Upper lobe of right lung (tissue), 1 donor: ENCODE measurements at regions not wholly inside any gene's neighbourhood (a gene's known extent, or its start where the extent isn't known, plus 50 kb on each side); places are given as distances from the start of the nearest gene placed in this dataset.

Experiments used
- ATAC-seq: fragments of 200-7000 bp; cut with Tn5 transposase; one replicate; pipeline ENCODE4 v1.9.1; 2020; ENCODE audit warnings: mild to moderate bottlenecking, moderate library complexity
- DNase-seq: peaks from one replicate; pipeline ENCODE4 v3.0.0-alpha.2; 2020
- H3K27ac ChIP-seq: fragments of 200-600 bp; one replicate; pipeline ENCODE4 v1.8.0; 2022
- H3K27me3 ChIP-seq: fragments of 200-600 bp; one replicate; pipeline ENCODE4 v1.8.0; 2022; ENCODE audit warnings: mild to moderate bottlenecking
- H3K36me3 ChIP-seq: fragments of 200-600 bp; one replicate; pipeline ENCODE4 v1.8.0; 2022
- H3K4me1 ChIP-seq: fragments of 200-600 bp; one replicate; pipeline ENCODE4 v1.8.0; 2022
- H3K4me3 ChIP-seq: fragments of 200-600 bp; one replicate; pipeline ENCODE4 v1.8.0; 2022; ENCODE audit warnings: mild to moderate bottlenecking
- H3K9me3 ChIP-seq: fragments of 200-600 bp; one replicate; pipeline ENCODE4 v1.8.0; 2022
- CTCF ChIP-seq: fragments of 200-600 bp; IDR thresholded peaks from one replicate; pipeline ENCODE4 v1.8.0; 2022; ENCODE audit warnings: antibody characterized with exemption
- intact Hi-C: fragments of 100-400 bp; cut with DNase I; formaldehyde crosslinking; loops from one replicate; pipeline ENCODE4 v1.11.0; 2022
- donor health status: DM: no; HTN: yes; CAD: no; lungs with severe emphysema.

- no peak overlapping the region for H3K27ac ChIP-seq
- no peaks in the 10 kb centered on the region for H3K36me3 ChIP-seq
- no peaks in the 10 kb centered on the region for H3K4me1 ChIP-seq
- intact Hi-C loops: no loop called here
- no peak for TF ChIP-seq CTCF
- no peaks in the 10 kb centered on the region for H3K9me3 ChIP-seq
- H3K4me3 ChIP-seq: no peak overlapping the region
- H3K27me3 ChIP-seq: no peaks in the 10 kb centered on the region
- DNase-seq (no peak), ATAC-seq (peak; percentile 63)
These were observed 70.3 kb upstream of the SLC22A23 start for GRCh38 chr6:3526962-3527650.

DNA sequence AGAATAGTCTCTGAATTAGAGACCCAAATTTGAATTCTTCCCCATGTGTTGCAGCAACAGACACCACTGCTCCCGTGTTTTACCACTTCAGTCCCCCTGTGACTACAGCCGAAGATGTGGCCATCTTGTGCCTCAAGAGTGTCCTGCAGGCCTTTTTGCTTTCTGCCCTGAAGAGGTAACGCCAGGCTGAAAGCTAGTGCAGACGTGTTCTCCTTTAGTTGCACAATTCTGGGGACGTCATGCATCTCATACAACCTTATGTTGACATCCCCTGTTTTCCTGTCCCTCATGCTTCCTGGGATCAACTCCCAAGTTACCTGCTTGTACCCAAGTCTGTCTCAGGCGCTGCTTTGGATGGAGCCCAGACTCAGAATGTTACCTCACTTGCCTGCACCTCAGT is 69.1 kb upstream of the SLC22A23 start:
- DNase-seq: no peak
- Histone ChIP-seq H3K27ac (no peak overlapping the region), H3K4me3 (no peak overlapping the region), H3K9me3 (no peaks in the 10 kb centered on the region), H3K4me1 (no peaks in the 10 kb centered on the region), H3K27me3 (no peaks in the 10 kb centered on the region), H3K36me3 (no peaks in the 10 kb centered on the region)
- intact Hi-C loops: no loop called here
- TF ChIP-seq CTCF: no peak
- ATAC-seq: no peak

GRCh38 chr6:3524456-3524855 is 67.6 kb upstream of the SLC22A23 start:
- Histone ChIP-seq H3K36me3 (no peaks in the 10 kb centered on the region), H3K27ac (no peak overlapping the region), H3K4me1 (no peaks in the 10 kb centered on the region), H3K4me3 (no peak overlapping the region), H3K27me3 (no peaks in the 10 kb centered on the region), H3K9me3 (no peaks in the 10 kb centered on the region)
- TF ChIP-seq CTCF: no peak
- intact Hi-C loops: no loop called here
- ATAC-seq (no peak), DNase-seq (no peak)

DNA sequence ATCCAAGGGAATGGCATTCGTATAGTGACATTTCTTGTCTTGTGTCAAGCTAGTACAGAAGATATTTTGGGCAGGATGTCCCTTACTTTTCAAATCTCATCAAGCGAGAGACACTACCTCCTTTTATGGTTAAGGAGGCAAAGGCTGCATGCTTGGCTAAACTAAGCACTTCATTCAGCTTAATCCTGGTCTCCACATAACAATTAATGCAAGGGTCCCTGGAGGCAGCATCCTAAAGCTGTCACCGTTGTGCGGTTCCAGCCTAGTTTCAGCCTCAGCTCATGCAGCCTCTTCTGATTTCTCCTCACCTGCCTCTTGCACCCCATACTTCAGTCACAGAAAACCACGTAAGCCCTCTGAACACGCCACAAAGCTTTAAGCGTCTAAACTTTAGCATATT is 67.1 kb upstream of the SLC22A23 start:
- DNase-seq: no peak
- Histone ChIP-seq H3K27ac (no peak overlapping the region), H3K9me3 (no peaks in the 10 kb centered on the region), H3K36me3 (no peaks in the 10 kb centered on the region), H3K4me3 (no peak overlapping the region), H3K4me1 (no peaks in the 10 kb centered on the region), H3K27me3 (no peaks in the 10 kb centered on the region)
- intact Hi-C loops: no loop called here
- no peak for ATAC-seq
- no peak for TF ChIP-seq CTCF

DNA sequence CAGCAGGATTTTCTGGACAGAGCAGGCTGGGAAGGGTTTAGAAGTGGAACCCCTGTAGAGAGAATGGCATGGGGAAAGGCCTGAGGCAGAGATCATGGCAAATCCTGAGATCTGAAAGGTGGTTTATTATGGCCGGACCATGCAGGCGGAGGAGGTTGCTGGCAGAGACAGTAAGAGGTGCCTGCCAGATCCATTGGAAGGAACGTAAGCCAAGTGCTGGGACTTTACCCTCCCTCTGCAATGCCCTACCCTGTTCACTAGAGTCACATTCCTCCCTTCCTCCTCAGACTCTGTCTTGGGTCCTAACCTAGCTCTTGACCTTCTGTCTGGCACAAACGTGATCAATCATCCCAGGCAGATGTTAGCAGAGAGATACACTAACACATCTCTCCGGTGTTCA is 66.4 kb upstream of the SLC22A23 start:
- no peaks in the 10 kb centered on the region for H3K4me1 ChIP-seq
- DNase-seq (no peak), ATAC-seq (peak; percentile 50)
- intact Hi-C loops: no loop called here
- no peak overlapping the region for H3K4me3 ChIP-seq
- TF ChIP-seq CTCF: no peak
- H3K9me3 ChIP-seq: no peaks in the 10 kb centered on the region
- no peaks in the 10 kb centered on the region for H3K27me3 ChIP-seq
- H3K27ac ChIP-seq: no peak overlapping the region
- no peaks in the 10 kb centered on the region for H3K36me3 ChIP-seq
